ENCODE measurements at regions not wholly inside any gene's neighbourhood (a gene's known extent, or its start where the extent isn't known, plus 50 kb on each side); places are given as distances from the start of the nearest gene placed in this dataset.

GRCh38 chr14:83282706-83283105 is 1749.1 kb upstream of the SEL1L start:
- no peak overlapping the region for H3K4me3 ChIP-seq (ENCODE audit: low read length)
- TF ChIP-seq CTCF (conservative IDR thresholded peaks at IDR 0.05; ENCODE audit: low read length) = no peak
- no peak for DNase-seq (ENCODE audit: low read depth)

GRCh38 chr14:83287300-83287699 is 1753.6 kb upstream of the SEL1L start:
- DNase-seq (ENCODE audit: low read depth) = no peak
- no peak for TF ChIP-seq CTCF (conservative IDR thresholded peaks at IDR 0.05; ENCODE audit: low read length)
- no peak overlapping the region for H3K4me3 ChIP-seq (ENCODE audit: low read length)

- no peak for TF ChIP-seq CTCF (conservative IDR thresholded peaks at IDR 0.05; ENCODE audit: low read length)
- no peak for DNase-seq (ENCODE audit: low read depth)
- H3K4me3 ChIP-seq (ENCODE audit: low read length) = no peak overlapping the region
Measured at GRCh38 chr14:83289390-83289789, 1755.7 kb upstream of the SEL1L start.

- H3K4me3 ChIP-seq (ENCODE audit: low read length) = no peak overlapping the region
- TF ChIP-seq CTCF (conservative IDR thresholded peaks at IDR 0.05; ENCODE audit: low read length) = no peak
Measured at GRCh38 chr14:83289896-83290295, 1756.2 kb upstream of the SEL1L start.

GRCh38 chr14:83290447-83290846 is 1756.8 kb upstream of the SEL1L start:
- no peak for DNase-seq (ENCODE audit: low read depth)
- H3K4me3 ChIP-seq (ENCODE audit: low read length) = no peak overlapping the region
- no peak for TF ChIP-seq CTCF (conservative IDR thresholded peaks at IDR 0.05; ENCODE audit: low read length)

More at GRCh38 chr14:83289896-83290295, 1756.2 kb upstream of the SEL1L start:
- peak; percentile 15 for DNase-seq (ENCODE audit: low read depth)

- DNase-seq (ENCODE audit: low read depth) = no peak
- H3K4me3 ChIP-seq (ENCODE audit: low read length) = no peak overlapping the region
- TF ChIP-seq CTCF (conservative IDR thresholded peaks at IDR 0.05; ENCODE audit: low read length) = no peak
Measured at GRCh38 chr14:83291714-83292113, 1758.1 kb upstream of the SEL1L start.

- DNase-seq (ENCODE audit: low read depth) = peak; percentile 61
- no peak overlapping the region for H3K4me3 ChIP-seq (ENCODE audit: low read length)
- no peak for TF ChIP-seq CTCF (conservative IDR thresholded peaks at IDR 0.05; ENCODE audit: low read length)
Measured at GRCh38 chr14:83294941-83295340, 1761.3 kb upstream of the SEL1L start.
